H9 (cell line): ENCODE measurements at regions not wholly inside any gene's neighbourhood (a gene's known extent, or its start where the extent isn't known, plus 50 kb on each side); places are given as distances from the start of the nearest gene placed in this dataset.

ENCODE experiments used
- DNase-seq: peaks from one replicate; pipeline ENCODE4 v3.0.0-alpha.2; 2017
- H2AFZ ChIP-seq: one replicate; pipeline ENCODE4 v1.6.1; 2013; ENCODE audit warnings: mild to moderate bottlenecking, low read length, control low read depth, moderate library complexity
- H2AK5ac ChIP-seq: 2 replicates; pipeline ENCODE4 v1.6.1; 2013; ENCODE audit warnings: low read length, control low read depth, mixed read lengths; ENCODE audit not compliant: insufficient read length
- H2BK120ac ChIP-seq: one replicate; pipeline ENCODE4 v1.6.1; 2013; ENCODE audit warnings: low read depth, mild to moderate bottlenecking, low read length, control low read depth, inconsistent platforms; ENCODE audit not compliant: poor library complexity, severe bottlenecking
- H2BK12ac ChIP-seq: 2 replicates; pipeline ENCODE4 v1.6.1; 2013; ENCODE audit warnings: low read length, control low read depth, mixed read lengths, low read depth; ENCODE audit not compliant: insufficient read length
- H2BK15ac ChIP-seq: 2 replicates; pipeline ENCODE4 v1.6.1; 2013; ENCODE audit warnings: low read depth, low read length, control low read depth
- H2BK20ac ChIP-seq: one replicate; pipeline ENCODE4 v1.6.1; 2013; ENCODE audit warnings: low read depth, mild to moderate bottlenecking, low read length, control low read depth, inconsistent platforms; ENCODE audit not compliant: poor library complexity, severe bottlenecking
- H2BK5ac ChIP-seq: 2 replicates; pipeline ENCODE4 v1.6.1; 2013; ENCODE audit warnings: low read length, control low read depth, mixed read lengths; ENCODE audit not compliant: insufficient read length
- H3K14ac ChIP-seq: 2 replicates; pipeline ENCODE4 v1.6.1; 2013; ENCODE audit warnings: low read length, control low read depth; ENCODE audit not compliant: insufficient read depth
- H3K18ac ChIP-seq: 2 replicates; pipeline ENCODE4 v1.6.1; 2013; ENCODE audit warnings: low read depth, mild to moderate bottlenecking, mixed read lengths, low read length, control low read depth; ENCODE audit not compliant: insufficient read length
- H3K23ac ChIP-seq: 2 replicates; pipeline ENCODE4 v1.6.1; 2013; ENCODE audit warnings: low read length, control low read depth, mixed read lengths, low read depth; ENCODE audit not compliant: insufficient read length
- H3K23me2 ChIP-seq: 2 replicates; pipeline ENCODE4 v1.6.1; 2013; ENCODE audit warnings: low read depth, mild to moderate bottlenecking, mixed read lengths, low read length, control low read depth; ENCODE audit not compliant: insufficient read length, poor library complexity, severe bottlenecking
- H3K27ac ChIP-seq: 2 replicates; pipeline ENCODE4 v1.5.1; 2013; ENCODE audit warnings: low read length, control low read depth, mixed read lengths, low read depth; ENCODE audit not compliant: insufficient read length
- H3K27me3 ChIP-seq: 2 replicates; pipeline ENCODE4 v1.6.1; 2013; ENCODE audit warnings: low read length, control low read depth, inconsistent platforms; ENCODE audit not compliant: insufficient read depth
- H3K4ac ChIP-seq: 2 replicates; pipeline ENCODE4 v1.6.1; 2013; ENCODE audit warnings: low read depth, mild to moderate bottlenecking, control low read depth, inconsistent platforms, low read length, moderate library complexity
- H3K4me1 ChIP-seq: 2 replicates; pipeline ENCODE4 v1.6.1; 2013; ENCODE audit warnings: low read length, control low read depth, inconsistent platforms; ENCODE audit not compliant: insufficient read depth
- H3K4me2 ChIP-seq: 2 replicates; pipeline ENCODE4 v1.6.1; 2013; ENCODE audit warnings: low read length, control low read depth, mixed read lengths; ENCODE audit not compliant: insufficient read length, insufficient read depth
- H3K56ac ChIP-seq: 2 replicates; pipeline ENCODE4 v1.6.1; 2013; ENCODE audit warnings: low read depth, mild to moderate bottlenecking, mixed read lengths, low read length, control low read depth; ENCODE audit not compliant: insufficient read length
- H3K79me1 ChIP-seq: 2 replicates; pipeline ENCODE4 v1.6.1; 2013; ENCODE audit warnings: low read depth, mild to moderate bottlenecking, moderate library complexity, low read length, control low read depth, inconsistent platforms; ENCODE audit not compliant: insufficient read depth, poor library complexity, severe bottlenecking
- H3K79me2 ChIP-seq: 2 replicates; pipeline ENCODE4 v1.6.1; 2013; ENCODE audit warnings: low read length, control low read depth, inconsistent platforms; ENCODE audit not compliant: insufficient read depth
- H3K9ac ChIP-seq: 2 replicates; pipeline ENCODE4 v1.6.1; 2013; ENCODE audit warnings: low read length, control low read depth, mixed read lengths; ENCODE audit not compliant: insufficient read length; ENCODE audit errors: extremely low read depth
- H3K9me3 ChIP-seq: one replicate; pipeline ENCODE4 v1.6.1; 2013; ENCODE audit warnings: low read depth, low read length, inconsistent platforms; ENCODE audit not compliant: control insufficient read depth
- H3T11ph ChIP-seq: one replicate; pipeline ENCODE4 v1.6.1; 2013; ENCODE audit warnings: mild to moderate bottlenecking, low read length, control low read depth, inconsistent platforms
- H4K20me1 ChIP-seq: one replicate; pipeline ENCODE4 v1.6.1; 2013; ENCODE audit not compliant: control insufficient read depth, insufficient read length, insufficient read depth
- H4K5ac ChIP-seq: 2 replicates; pipeline ENCODE4 v1.6.1; 2013; ENCODE audit warnings: low read depth, mild to moderate bottlenecking, mixed read lengths, low read length, control low read depth; ENCODE audit not compliant: insufficient read length
- H4K8ac ChIP-seq: replicated peaks from 2 replicates; pipeline ENCODE4 v1.6.1; 2013; ENCODE audit warnings: low read length, control low read depth, mixed read lengths, low read depth; ENCODE audit not compliant: insufficient read length
- H4K91ac ChIP-seq: 2 replicates; pipeline ENCODE4 v1.6.1; 2013; ENCODE audit warnings: low read depth, mild to moderate bottlenecking, moderate library complexity, mixed read lengths, low read length, control low read depth; ENCODE audit not compliant: insufficient read length
- H3K27ac Mint-ChIP-seq, 3 experiments: 2 replicates in 2 of 3; 3 replicates in 1 of 3; pipeline ENCODE4 v1.8.0; 2020 to 2021; ENCODE audit warnings: mixed read lengths in 3 of 3, mild to moderate bottlenecking in 1 of 3, moderate library complexity in 1 of 3
- H3K27me3 Mint-ChIP-seq: 2 replicates; pipeline ENCODE4 v1.8.0; 2021; ENCODE audit warnings: low read depth, mild to moderate bottlenecking, moderate library complexity, mixed read lengths
- H3K36me3 Mint-ChIP-seq, 3 experiments: 2 replicates in 2 of 3; 3 replicates in 1 of 3; pipeline ENCODE4 v1.8.0; 2020 to 2021; ENCODE audit warnings: low read depth in 3 of 3, mixed read lengths in 3 of 3; ENCODE audit not compliant: insufficient read depth in 1 of 3
- H3K4me1 Mint-ChIP-seq, 2 experiments: 2 replicates each; pipeline ENCODE4 v1.8.0; 2020; ENCODE audit warnings: mixed read lengths in 2 of 2
- H3K4me3 Mint-ChIP-seq, 2 experiments: 2 replicates in 1 of 2; 3 replicates in 1 of 2; pipeline ENCODE4 v1.8.0; 2020 to 2021; ENCODE audit warnings: mild to moderate bottlenecking in 2 of 2, mixed read lengths in 2 of 2, moderate library complexity in 1 of 2
- H3K9me3 Mint-ChIP-seq, 2 experiments: 2 replicates in 1 of 2; 3 replicates in 1 of 2; pipeline ENCODE4 v1.8.0; 2020; ENCODE audit warnings: mild to moderate bottlenecking in 2 of 2, mixed read lengths in 2 of 2, moderate library complexity in 1 of 2
- WGBS: extraction: QIAGEN DNeasy Blood & Tissue Kit; methylation state at CpG from one replicate; pipeline ENCODE4 v1.1.7; 2013; ENCODE audit warnings: missing lambda C conversion rate, low lambda C conversion rate, mixed read lengths; ENCODE audit not compliant: insufficient read length; ENCODE audit errors: extremely low coverage; 5-methylcytosine and 5-hydroxymethylcytosine counted together
- TF ChIP-seq, protein P1 (sequence below): fragments of 200-600 bp; sonication (generic); conservative IDR thresholded peaks from 3 replicates; pipeline ENCODE4 v1.8.0; 2021; ENCODE audit warnings: antibody characterized with exemption, mild to moderate bottlenecking

- Mint-ChIP-seq H3K27me3 (peaks cover 9% of the 10 kb centered on the region), H3K4me3 (no peak overlapping the region), H3K9me3 (no peaks in the 10 kb centered on the region), H3K4me1 (peaks cover 13 to 29% of the 10 kb centered on the region in 2 experiments), H3K27ac (no peak overlapping the region), H3K36me3 (peaks cover 0 to 2% (median 0%) of the 10 kb centered on the region in 3 experiments; a peak in 2 of 7 replicates)
- DNase-seq: no peak
- Histone ChIP-seq H2BK15ac (no peak overlapping the region), H4K8ac (no peak overlapping the region), H4K91ac (no peak overlapping the region), H2AFZ (no peak overlapping the region), H3K79me2 (no peaks in the 10 kb centered on the region), H2AK5ac (no peak overlapping the region), H2BK20ac (no peak overlapping the region), H3K18ac (no peak overlapping the region), H2BK12ac (no peak overlapping the region), H3K27me3 (no peaks in the 10 kb centered on the region), H3T11ph (no peak overlapping the region), H3K4ac (no peak overlapping the region), H3K56ac (no peak overlapping the region), H2BK120ac (no peak overlapping the region), H4K20me1 (no peaks in the 10 kb centered on the region), H3K79me1 (no peaks in the 10 kb centered on the region), H4K5ac (no peak overlapping the region), H3K23ac (no peak overlapping the region), H3K23me2 (no peaks in the 10 kb centered on the region), H2BK5ac (no peak overlapping the region), H3K27ac (no peak overlapping the region), H3K9ac (no peak overlapping the region), H3K4me1 (0 out of 2 replicates have a peak, but pooled peaks cover under 1% of the 10 kb centered on the region), H3K9me3 (no peaks in the 10 kb centered on the region), H3K4me2 (no peak overlapping the region), H3K14ac (no peak overlapping the region)
- TF ChIP-seq, protein P1, sequence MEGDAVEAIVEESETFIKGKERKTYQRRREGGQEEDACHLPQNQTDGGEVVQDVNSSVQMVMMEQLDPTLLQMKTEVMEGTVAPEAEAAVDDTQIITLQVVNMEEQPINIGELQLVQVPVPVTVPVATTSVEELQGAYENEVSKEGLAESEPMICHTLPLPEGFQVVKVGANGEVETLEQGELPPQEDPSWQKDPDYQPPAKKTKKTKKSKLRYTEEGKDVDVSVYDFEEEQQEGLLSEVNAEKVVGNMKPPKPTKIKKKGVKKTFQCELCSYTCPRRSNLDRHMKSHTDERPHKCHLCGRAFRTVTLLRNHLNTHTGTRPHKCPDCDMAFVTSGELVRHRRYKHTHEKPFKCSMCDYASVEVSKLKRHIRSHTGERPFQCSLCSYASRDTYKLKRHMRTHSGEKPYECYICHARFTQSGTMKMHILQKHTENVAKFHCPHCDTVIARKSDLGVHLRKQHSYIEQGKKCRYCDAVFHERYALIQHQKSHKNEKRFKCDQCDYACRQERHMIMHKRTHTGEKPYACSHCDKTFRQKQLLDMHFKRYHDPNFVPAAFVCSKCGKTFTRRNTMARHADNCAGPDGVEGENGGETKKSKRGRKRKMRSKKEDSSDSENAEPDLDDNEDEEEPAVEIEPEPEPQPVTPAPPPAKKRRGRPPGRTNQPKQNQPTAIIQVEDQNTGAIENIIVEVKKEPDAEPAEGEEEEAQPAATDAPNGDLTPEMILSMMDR: no peak
- WGBS: no CpG with 5 or more reads among the region's 2 CpGs
Observed at GRCh38 chr1:201730611-201731010, 98.3 kb upstream of the IPO9 start.
